Nucleus accumbens (tissue), 56 donors: ENCODE measurements at regions not wholly inside any gene's neighbourhood (a gene's known extent, or its start where the extent isn't known, plus 50 kb on each side); places are given as distances from the start of the nearest gene placed in this dataset.
"Not testable (repeated sequence)": the region's sequence is repeated elsewhere in the genome, so short reads cannot be mapped to it uniquely, and the experiment has no call there.

ENCODE experiments used
- DNase-seq, 56 donors: peaks; one replicate each; lab custom pipeline; 2025; lab: John Stamatoyannopoulos, UW

DNA sequence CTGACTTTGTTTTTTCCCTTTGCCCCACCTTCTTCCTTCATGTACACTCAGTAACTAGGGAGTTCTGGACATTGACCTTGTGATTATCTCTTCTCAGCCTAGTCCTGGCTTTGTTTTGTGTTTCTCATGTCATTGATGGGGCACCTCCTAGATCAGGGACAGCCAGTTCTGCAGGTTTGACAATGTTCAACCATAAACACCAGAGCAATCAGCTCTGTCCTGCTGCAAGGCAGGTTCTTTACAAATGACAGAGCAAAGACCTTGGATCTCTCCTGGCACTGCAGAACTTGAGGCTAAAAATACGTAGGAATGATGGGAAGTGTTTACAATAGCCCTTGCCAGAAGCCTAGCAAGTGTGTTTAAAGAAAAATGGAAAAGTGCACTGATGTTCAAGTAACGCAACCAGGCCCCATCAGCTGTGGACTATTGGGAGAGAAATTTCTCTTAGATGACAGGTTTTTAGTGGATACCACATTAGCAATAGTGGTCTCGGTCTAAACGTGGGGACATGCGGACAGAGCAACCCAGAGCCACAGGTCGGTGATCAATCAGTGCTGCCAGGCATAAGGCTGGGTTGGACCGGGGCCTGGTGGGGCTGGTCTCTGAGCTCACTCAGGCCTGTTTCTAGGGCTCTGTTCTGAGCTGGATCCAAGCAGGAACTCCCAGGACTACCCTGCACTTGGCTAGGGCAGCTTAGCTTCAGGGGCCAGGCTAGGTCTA, 76.8 kb downstream of the SOWAHC start:
- peak in 8 of 56 donors; percentile 3 to 48 (median 8) for DNase-seq

DNA sequence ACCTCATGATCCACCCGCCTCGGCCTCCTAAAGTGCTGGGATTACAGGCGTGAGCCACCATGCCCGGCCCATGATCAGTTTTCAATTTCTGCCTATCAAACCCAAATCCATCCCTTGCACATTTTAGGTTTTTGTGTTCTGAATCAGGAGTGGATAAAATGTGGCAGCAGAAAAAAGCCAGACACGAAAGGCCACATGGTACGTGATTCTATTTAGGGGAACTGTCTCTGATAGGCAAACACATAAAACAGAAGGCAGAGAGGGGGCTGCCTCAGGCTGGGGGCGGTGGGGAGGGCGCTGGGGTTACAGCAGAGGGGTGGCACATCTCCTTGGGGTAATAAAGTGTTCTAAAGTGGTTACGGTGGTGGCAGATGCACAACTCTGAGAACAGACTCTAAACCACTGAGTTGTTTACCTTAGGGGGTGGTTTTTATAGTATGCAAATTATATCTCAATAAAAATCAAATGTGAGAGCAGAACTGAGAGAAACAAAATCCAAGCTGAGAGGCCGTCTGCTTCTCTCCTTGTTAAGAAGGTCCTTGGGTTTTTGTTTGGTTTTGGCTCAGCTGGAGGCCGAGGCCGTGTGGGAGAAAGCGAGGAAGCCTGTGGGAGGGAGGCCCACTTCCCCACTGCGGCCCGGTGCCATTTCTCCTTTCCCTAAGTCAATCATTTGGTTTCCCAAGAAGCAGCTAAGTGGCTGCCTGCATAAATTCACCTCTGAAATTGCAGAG, 78.0 kb downstream of the SOWAHC start:
- no peak for DNase-seq

DNA sequence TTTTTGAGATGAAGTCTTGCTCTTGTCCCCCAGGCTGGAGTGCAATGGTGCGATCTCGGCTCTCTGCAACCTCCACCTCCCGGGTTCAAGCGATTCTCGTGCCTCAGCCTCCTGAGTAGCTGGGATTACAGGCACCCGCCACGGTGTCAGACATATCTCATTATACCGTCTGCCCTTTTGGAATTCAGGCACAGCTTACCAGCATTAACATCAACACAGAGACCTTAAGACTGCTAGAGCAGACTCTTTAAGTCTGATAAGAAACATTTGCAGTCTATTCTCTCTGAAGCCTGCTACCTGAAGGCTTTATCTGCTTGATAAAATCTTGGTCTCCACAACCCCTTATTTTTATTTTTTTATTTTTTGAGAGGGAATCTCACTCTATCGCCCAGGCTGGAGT, 78.7 kb downstream of the SOWAHC start:
- not testable (repeated sequence) for DNase-seq

DNA sequence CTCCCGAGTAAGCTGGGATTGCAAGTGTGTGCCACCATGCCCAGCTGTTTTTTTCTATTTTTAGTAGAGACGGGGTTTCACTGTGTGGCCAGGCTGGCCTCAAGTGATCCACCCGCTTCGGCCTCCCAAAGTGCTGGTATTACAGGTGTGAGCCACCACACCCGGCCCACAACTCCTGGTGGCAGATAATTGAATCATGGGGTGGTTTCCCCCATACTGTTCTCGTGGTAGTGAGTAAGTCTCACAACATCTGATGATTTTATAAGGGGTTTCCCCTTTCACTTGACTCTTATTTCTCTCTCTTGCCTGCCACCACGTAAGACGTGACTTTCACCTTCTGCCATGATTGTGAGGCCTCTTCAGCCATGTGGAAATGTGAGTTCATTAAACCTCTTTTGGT, 79.1 kb downstream of the SOWAHC start:
- not testable (repeated sequence) for DNase-seq

DNA sequence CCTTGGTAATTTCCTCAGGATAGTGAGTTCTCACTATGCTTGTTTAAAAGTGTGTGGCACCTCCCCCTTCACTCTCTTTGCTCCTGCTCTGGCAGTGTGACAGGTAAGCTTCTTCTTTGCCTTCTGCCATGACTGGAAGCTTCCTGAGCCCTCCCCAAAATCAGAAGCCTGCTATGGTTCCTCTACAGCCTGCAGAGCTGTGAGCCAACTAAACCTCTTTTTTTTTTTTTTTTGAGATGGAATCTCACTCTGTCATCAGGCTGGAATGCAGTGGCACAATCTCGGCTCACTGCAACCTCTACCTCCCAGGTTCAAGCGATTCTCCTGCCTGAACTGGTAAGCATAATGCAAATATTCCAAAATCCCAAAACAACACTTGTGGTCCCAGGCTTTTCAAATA, 80.0 kb downstream of the SOWAHC start:
- DNase-seq, result no peak

DNA sequence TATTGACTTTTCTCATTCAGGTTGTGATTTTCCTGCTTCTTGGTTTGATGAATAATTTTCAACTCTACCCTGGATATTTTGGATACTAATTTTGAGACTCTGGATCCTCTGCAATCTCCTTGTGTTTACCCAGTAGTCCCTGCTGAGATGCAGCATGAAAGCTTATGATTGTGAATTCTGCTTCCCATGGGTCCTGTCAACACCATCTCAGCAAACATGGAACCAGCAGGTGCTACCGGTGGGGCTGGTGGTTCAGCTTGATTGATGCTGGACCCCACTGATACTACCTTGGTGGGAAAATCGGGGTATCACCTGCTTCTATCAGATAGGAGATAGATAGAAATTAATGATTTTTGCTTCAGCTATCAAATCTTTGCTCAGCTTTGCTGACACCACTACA, 81.1 kb downstream of the SOWAHC start:
- DNase-seq, result no peak

DNA sequence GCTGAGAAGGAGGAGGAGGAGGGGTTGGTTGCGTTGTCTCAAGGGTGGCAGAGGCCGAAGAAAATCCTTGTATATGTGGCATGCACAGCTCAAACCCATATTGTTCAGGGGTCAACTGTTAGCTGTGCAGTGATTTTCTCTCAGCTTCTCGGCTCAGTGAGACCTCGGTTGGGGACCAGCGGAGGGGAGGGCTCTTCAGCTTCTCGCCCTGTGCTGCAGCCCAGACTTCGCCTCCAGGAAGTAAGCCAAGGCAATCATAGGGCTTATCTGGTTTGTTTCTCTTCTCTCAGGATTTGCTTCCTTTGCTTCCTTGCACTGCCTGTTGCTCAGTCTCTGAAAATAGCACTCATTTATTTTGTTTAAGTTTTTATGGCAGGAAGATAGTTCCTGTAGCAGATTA, 85.5 kb downstream of the SOWAHC start:
- DNase-seq, result no peak

DNA sequence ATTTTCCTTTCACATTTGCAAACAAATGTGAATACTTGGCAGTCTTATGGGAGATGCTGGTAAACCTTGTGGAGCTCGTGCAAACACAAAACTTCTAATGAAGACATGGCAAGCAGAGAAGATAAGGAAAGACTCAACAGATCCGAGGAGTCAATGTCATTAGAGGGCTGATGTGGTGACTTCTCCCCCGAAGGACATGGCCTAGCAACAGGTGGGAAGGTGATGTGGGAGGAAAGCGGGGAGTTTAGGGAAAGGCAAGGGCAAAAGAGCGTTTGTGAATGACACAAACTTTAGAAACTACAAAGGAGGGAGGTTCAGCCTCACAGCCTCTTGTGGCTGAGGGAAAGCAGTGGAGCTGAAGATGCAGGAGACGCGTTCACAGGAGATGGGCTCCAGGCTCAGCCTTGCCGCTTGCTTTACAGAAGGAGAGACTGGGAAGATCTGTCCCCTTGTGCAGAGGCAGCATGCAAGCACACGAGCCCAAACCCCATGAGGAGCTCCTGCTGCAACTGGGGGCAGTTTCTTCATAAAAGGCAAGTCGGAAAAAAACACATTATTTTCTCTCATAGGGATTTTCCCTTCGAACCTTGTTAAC, 86.6 kb downstream of the SOWAHC start:
- no peak for DNase-seq

DNA sequence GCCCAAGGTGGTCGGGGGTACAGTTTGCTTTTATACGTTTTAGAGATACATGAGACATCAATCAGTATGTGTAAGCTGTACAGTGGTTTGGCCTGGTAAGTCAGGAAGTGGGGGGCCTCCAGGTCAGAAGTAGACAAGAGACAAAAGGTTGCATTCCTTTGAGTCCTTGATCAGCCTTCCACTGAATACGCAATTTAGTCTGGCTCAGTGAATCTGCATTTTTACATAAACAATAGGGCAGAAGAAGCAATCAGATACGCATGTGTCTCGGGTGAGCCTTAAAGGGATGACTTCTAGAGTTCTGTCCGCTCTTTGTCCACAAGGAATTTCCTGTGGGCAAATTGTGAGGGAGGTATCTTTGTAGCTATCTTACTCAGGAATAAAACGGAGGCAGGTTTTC, 87.2 kb downstream of the SOWAHC start:
- no peak for DNase-seq

DNA sequence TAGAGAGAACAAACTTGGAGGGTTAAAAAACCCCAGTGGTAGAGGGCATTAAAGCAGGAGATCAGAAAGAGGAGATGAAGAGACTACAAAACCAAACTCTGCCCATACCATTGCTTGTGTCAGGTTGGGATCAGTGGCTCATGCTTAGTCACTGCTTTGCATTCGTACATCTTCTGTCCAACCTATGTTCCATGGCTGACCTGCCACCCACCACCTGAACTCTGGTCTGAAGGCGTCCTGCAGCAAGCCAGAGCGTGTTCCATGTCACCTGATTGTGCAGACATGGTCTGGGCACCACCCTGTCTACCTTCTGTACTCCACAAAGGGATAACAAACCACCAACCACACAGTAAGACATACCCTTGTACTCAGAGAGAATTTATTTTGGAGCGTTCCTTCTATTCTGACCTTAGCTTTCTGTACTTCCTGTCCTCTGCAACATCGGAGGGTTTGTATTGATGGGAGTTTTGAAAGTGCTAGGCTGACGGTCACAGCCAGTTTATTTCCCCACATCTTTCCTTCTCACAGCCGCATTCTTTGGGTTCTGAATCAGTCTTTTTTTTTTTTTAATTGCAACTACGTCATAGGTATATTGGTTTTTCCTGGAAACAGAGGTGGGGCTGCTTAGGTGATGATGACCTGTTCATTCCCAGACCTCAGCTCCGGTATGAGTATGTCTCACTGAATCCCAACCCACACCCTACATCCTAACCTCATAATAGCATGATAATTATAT, 88.3 kb downstream of the SOWAHC start:
- no peak for DNase-seq

DNA sequence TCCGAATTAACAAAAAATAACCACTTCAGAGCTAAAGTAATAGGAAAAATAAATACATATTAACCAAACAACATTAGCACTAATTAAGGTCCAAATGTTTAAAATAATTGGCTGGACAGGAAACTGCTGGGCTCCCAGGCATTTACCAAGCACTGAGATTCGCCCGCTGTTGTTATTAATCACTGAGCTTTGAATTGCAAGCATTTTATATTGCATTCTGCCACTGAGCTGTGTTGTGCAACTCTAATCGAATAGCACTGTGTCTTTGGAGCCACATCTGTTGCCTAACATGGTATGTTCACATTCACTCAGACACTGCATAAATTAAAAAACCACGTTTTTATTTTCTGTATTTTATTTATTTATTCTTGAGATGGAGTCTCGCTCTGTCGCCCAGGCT, 88.9 kb downstream of the SOWAHC start:
- no peak for DNase-seq

DNA sequence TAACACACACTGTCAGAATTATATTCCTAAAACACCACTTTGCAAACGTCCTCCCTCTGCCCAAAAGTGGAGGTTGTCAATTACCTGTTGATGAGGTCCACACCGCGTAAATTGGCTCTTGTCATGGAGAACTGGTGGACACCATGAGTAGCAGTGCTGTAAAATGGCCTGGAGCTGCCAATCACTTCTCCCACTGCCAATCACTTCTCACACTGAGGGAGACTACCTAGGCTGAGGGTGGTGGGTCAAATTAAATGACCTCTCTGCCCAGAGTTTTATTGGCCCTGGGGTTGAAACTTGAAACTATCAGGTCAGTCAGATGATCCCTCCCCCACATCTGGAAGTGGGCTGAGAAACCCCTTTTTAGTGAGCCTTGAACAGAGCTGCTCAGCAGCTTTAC, 89.6 kb downstream of the SOWAHC start:
- DNase-seq, result no peak

DNA sequence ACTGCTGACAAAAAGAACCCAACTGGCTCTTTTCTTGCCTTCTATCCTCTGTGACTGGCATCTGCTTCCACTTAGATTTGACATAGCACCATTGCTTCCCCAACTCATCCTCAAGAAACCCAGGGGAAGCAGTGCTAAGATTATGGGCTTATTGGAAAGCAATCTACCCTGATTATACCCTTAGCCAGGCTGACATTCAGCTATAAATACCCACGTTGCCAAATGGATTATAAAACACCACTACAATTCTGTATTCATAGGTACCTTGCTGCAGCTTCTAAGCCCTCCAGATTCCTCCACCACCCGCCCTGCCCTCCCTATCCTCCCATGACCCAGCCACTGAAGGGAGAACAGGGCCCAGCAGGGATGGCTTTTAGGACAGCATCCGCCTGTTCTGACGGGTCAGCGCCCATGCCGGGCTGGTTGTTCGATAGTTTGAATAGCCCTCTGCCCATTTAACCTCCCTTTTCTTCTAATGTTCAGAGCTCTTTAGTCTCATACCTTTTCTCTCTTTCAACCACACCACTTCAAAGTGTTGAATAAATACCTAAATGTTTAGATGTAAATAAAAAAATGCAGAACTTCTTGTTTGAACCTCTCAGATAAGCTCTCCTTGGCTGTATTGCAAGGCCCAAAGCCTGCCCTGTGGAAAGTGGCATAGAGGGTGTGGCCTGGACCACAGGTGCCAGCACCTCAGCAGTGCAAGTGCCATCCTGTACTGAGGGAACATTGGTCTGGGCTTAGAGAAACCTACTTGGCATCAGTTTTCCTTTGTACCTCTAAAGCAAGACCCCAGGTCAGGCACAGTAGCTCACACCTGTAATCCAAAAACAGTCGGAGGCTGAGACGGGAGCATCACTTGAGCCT, 86.6 kb upstream of the RGPD5 start:
- DNase-seq, result no peak

DNA sequence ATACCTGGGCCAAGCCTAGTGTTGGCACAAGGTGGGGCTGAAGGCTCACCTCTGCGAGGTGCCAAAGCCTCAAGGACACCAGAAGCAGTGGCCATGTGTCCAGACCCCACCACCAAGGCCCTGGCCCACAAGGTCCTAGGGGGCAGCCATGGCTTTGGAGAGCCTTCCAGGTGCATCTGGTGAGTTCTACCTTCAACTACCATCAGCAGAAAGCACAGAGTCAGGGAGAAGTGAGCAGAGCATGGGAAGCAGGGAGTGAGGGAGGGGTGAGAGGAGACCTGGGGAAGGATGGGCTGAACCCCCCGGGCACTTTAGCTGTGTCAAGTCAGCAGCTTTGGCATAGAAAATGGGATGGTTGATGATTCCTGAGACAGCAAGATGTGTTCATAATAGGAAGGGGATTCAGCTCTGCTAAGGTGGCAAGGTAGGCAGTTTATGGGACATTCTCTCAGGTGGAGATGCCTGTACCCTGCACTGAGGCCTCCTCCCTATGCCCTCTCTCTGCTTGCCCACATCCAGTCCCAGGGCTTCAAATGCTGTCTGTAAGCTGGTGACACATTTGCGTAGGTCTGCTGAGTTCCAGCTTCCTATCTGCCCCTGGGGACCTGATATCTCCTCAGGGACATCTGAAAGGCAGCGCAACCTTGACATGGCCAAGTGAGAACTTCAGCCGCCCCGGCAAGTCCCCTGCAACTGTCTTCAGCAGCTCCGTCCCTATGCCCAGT, 83.4 kb upstream of the RGPD5 start:
- no peak for DNase-seq

DNA sequence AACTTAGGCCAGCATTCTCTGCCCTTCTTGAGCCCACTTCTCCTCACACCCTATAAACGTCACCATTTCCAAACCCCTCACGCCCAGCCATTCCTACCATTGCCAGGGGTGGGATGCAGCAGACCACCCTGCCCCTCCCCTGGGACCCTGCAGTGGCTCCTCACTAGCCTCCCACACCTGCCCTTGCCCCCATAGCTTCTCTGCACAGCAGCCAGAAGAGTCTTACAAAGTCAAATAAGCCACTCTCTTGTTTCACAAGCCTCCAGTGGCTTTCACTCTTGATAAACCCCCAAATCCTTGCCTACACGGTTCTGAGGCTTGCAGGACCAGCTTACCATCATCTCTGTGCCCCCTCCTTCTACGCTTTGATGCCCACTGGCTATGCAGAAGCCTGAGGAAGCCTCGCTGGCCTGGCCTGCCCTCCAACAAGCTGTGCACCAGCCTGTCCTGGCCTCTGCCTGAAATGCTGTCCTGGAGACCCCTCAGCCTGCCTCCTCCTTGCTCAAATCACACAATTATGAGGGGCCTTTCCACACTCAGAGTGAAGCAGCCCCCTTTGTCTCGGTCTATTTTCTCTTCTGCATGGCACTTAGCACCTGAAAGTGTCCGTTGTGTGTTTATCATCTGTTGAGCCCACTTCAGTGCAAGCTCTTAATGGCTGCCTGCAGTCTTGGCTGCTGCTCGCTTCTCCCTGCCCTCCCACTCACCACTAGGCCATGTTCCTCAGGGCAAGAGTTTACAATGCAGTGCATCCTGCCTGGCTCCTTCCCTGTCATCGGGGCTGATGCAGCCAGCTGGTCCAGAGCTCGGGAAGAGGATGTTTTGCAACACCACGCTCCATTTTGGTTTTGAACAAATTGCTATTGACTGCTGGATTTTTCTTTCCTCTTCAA, 82.6 kb upstream of the RGPD5 start:
- DNase-seq, result no peak

DNA sequence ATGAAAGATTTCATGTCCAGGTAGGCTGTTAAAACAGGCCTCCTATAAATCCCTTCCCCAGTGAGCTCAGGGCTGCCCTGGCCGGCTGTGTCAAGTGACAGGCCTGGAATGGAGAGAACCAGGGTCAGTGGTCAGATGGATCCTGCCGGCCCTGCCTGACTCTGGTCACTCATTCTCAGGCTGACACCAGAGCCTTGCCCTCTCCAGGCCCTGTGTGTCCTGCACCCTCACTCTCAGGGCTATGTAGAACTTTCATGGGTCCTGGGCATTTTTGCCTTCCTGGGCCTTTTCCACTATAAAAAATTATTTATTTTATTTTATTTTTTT, 82.0 kb upstream of the RGPD5 start:
- no peak for DNase-seq

DNA sequence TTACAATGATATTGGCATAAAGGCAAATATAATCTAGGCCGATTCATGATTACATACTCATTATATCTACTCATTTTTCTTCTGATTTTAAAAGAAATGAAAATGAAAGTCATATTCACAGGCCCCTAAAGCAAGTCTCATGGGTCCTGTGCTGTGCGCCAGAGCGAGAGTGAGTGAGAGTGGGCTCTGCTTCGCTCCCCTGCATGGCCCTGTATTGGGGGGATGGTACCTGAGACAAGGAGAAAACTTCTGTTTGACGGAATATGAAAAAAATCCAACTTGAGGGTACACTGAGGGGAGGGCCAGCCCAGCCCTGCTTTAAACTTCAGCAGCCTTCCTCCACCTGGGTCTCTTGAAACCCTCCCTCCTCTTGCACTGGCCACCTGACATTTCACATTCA, 81.4 kb upstream of the RGPD5 start:
- DNase-seq, result no peak

DNA sequence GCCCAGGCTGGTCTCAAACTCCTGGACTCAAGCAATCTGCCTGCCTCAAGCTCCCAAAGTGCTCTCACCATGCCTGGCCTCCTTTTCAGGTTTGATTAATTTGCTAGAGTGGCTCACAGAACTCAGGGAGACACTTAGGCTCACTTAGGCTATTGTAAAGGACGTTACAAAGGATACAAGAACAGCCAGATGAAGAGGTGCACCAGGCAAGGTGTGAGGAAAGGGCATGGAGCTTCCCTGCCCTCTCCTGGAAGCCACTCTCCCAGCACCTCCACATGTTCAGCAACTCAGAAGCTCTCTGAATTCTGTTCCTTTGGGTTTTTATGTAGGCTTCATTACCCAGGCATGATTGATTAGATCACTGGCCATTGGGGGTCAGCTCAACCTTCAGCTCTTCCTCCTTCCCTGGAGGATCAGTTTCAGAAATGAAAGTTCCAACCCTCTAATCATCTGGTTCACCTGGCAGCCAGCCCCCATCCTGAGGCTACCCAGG, 78.7 kb upstream of the RGPD5 start:
- no peak for DNase-seq

DNA sequence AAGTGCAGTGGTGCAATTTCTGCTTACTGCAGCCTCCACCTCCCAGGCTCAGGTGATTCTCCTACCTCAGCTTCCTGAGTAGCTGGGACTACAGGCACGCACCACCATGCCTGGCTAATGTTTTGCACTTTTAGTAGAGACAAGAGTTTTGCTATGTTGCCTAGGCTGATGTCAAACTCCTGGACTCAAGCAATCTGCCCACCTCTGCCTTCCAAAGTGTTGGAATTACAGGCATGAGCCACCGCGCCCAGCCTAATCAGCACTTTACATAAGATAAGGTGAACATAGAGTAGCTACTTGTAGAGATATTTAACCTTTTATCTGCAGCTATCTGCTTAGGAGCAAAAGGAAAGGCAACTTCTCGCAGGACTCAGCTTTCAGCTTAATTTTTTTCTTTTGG, 77.5 kb upstream of the RGPD5 start:
- not testable (repeated sequence) for DNase-seq
